ENCODE measurements at regions not wholly inside any gene's neighbourhood (a gene's known extent, or its start where the extent isn't known, plus 50 kb on each side); places are given as distances from the start of the nearest gene placed in this dataset.

DNA sequence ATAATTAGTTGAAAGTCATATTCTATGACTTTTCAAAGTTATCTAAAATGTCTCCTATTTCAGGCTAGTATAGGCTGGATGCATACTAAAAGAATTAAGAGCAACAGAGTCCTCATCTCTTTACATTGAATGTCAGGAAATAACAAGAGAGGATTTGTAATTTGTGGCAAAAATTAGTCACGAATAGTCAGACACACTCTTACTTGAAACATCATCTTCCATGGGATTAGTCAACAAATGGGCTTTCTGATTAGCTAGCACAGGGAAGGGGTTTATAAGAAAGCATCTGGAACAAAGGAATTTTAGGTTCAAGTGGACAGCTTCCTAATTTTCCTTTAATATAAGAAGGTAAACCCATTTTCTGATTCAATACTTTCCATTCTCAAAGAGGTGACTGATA, 330.3 kb upstream of the MEX3C start:
- no peaks in the 10 kb centered on the region for H4K20me1 ChIP-seq (ENCODE audit: insufficient read depth, low read length)
- H2AFZ ChIP-seq (ENCODE audit: low read depth, low read length) = no peak overlapping the region
- H3K27ac ChIP-seq (ENCODE audit: low read length) = no peak overlapping the region
- no peaks in the 10 kb centered on the region for H3K27me3 ChIP-seq (ENCODE audit: low read depth, low read length)
- TF ChIP-seq, protein P1, sequence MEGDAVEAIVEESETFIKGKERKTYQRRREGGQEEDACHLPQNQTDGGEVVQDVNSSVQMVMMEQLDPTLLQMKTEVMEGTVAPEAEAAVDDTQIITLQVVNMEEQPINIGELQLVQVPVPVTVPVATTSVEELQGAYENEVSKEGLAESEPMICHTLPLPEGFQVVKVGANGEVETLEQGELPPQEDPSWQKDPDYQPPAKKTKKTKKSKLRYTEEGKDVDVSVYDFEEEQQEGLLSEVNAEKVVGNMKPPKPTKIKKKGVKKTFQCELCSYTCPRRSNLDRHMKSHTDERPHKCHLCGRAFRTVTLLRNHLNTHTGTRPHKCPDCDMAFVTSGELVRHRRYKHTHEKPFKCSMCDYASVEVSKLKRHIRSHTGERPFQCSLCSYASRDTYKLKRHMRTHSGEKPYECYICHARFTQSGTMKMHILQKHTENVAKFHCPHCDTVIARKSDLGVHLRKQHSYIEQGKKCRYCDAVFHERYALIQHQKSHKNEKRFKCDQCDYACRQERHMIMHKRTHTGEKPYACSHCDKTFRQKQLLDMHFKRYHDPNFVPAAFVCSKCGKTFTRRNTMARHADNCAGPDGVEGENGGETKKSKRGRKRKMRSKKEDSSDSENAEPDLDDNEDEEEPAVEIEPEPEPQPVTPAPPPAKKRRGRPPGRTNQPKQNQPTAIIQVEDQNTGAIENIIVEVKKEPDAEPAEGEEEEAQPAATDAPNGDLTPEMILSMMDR (IDR thresholded peaks at IDR 0.05; ENCODE audit: low read depth, low read length) = no peak
- TF ChIP-seq EZH2phosphoT487 (IDR thresholded peaks at IDR 0.05; ENCODE audit: low read depth) = no peak
- H3K9ac ChIP-seq (ENCODE audit: low read length) = no peak overlapping the region
- no peak overlapping the region for H3K4me2 ChIP-seq (ENCODE audit: low read length)
- no peaks in the 10 kb centered on the region for H3K9me3 ChIP-seq (ENCODE audit: insufficient read depth, low read length)
- H3K79me2 ChIP-seq (ENCODE audit: low read length) = no peaks in the 10 kb centered on the region
- no peak overlapping the region for H3K4me3 ChIP-seq (ENCODE audit: low read length)
- peaks cover 17% of the 10 kb centered on the region for H3K4me1 ChIP-seq (ENCODE audit: low read length)
- H3K36me3 ChIP-seq (replicated peaks; ENCODE audit: low read depth, low read length) = no peaks in the 10 kb centered on the region

DNA sequence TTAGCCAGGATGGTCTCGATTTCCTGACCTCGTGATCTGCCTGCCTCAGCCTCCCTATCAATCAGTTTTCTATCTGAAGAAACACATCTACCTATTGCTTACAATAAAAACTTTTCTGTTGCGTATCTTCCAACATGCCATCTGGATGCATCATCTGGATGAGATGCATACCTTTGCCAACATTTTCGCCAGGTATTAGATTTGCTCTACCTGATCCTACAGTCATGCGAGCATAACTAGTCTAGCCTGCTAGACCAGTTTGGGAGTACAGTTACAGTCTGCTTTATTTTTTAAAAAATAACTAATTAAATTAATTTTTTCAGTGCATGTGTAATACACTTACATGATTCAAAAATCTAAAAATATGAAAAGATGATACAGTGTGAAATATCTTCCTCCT, 334.0 kb upstream of the MEX3C start:
- no peaks in the 10 kb centered on the region for H3K9me3 ChIP-seq (ENCODE audit: insufficient read depth, low read length)
- H3K4me2 ChIP-seq (ENCODE audit: low read length) = no peak overlapping the region
- TF ChIP-seq, protein P1 (IDR thresholded peaks at IDR 0.05; ENCODE audit: low read depth, low read length) = no peak
- no peak for TF ChIP-seq EZH2phosphoT487 (IDR thresholded peaks at IDR 0.05; ENCODE audit: low read depth)
- no peaks in the 10 kb centered on the region for H3K36me3 ChIP-seq (replicated peaks; ENCODE audit: low read depth, low read length)
- H2AFZ ChIP-seq (ENCODE audit: low read depth, low read length) = no peak overlapping the region
- no peak overlapping the region for H3K27ac ChIP-seq (ENCODE audit: low read length)
- no peak overlapping the region for H3K4me3 ChIP-seq (ENCODE audit: low read length)
- no peaks in the 10 kb centered on the region for H4K20me1 ChIP-seq (ENCODE audit: insufficient read depth, low read length)
- H3K27me3 ChIP-seq (ENCODE audit: low read depth, low read length) = no peaks in the 10 kb centered on the region
- H3K4me1 ChIP-seq (ENCODE audit: low read length) = no peaks in the 10 kb centered on the region
- H3K79me2 ChIP-seq (ENCODE audit: low read length) = no peaks in the 10 kb centered on the region
- H3K9ac ChIP-seq (ENCODE audit: low read length) = no peak overlapping the region

DNA sequence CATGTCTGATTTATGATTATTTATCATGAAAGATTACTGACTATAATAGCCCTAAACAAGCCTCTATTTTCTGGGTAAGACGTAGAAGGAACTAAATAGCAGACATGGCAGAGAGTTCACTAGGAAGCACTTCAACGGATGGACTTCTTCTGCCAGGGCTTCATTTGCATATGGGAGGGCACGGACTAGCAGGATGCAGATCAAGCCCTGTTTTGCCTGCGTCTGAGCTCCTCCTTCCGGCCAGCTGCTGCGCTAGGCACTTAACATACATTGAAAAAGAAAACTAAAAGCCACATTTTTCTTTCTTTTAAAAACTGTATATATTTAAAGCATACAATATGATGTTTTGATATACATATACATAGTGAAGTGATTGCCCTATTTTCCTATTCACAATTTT, 340.0 kb upstream of the MEX3C start:
- Histone ChIP-seq H3K9ac (ENCODE audit: low read length) (no peak overlapping the region), H3K4me2 (ENCODE audit: low read length) (peak overlapping the region; percentile 17), H4K20me1 (ENCODE audit: insufficient read depth, low read length) (no peaks in the 10 kb centered on the region), H2AFZ (ENCODE audit: low read depth, low read length) (peak overlapping the region; percentile 17; the same call in 1 of the 2 replicates), H3K4me1 (ENCODE audit: low read length) (0 out of 2 replicates have a peak, but pooled peaks cover 3% of the 10 kb centered on the region), H3K36me3 (replicated peaks; ENCODE audit: low read depth, low read length) (no peaks in the 10 kb centered on the region), H3K9me3 (ENCODE audit: insufficient read depth, low read length) (0 out of 2 replicates have a peak, but pooled peaks cover 5% of the 10 kb centered on the region), H3K27me3 (ENCODE audit: low read depth, low read length) (no peaks in the 10 kb centered on the region), H3K27ac (ENCODE audit: low read length) (no peak overlapping the region), H3K79me2 (ENCODE audit: low read length) (no peaks in the 10 kb centered on the region), H3K4me3 (ENCODE audit: low read length) (no peak overlapping the region)
- no peak for TF ChIP-seq EZH2phosphoT487 (IDR thresholded peaks at IDR 0.05; ENCODE audit: low read depth)
- TF ChIP-seq, protein P1 (IDR thresholded peaks at IDR 0.05; ENCODE audit: low read depth, low read length) = peak; percentile 58

DNA sequence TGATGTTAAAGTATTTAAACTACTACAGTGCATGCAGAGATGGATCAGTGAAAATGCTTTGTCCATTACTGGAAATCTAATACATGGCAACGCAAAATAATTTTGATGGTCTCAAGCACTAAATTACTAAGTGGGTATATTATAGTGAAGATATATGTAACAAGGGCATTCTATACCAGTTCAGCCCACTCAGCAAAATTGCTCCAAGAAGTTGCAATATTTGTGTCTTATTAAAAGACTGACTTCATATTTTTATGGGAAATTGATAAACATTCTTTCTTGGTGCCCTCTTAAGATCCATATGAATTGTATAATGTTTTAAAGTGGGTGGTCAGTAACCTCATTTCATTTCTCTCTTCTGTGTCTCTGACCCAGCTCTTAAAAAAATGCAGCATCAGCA, 343.1 kb upstream of the MEX3C start:
- Histone ChIP-seq H3K27me3 (ENCODE audit: low read depth, low read length) (no peaks in the 10 kb centered on the region), H3K4me2 (ENCODE audit: low read length) (no peak overlapping the region), H3K4me3 (ENCODE audit: low read length) (no peak overlapping the region), H3K79me2 (ENCODE audit: low read length) (no peaks in the 10 kb centered on the region), H3K9me3 (ENCODE audit: insufficient read depth, low read length) (0 out of 2 replicates have a peak, but pooled peaks cover 5% of the 10 kb centered on the region), H3K27ac (ENCODE audit: low read length) (no peak overlapping the region), H3K4me1 (ENCODE audit: low read length) (peaks cover 9% of the 10 kb centered on the region; the same call in 1 of the 2 replicates), H4K20me1 (ENCODE audit: insufficient read depth, low read length) (no peaks in the 10 kb centered on the region), H2AFZ (ENCODE audit: low read depth, low read length) (no peak overlapping the region), H3K36me3 (replicated peaks; ENCODE audit: low read depth, low read length) (no peaks in the 10 kb centered on the region), H3K9ac (ENCODE audit: low read length) (no peak overlapping the region)
- TF ChIP-seq, protein P1 (IDR thresholded peaks at IDR 0.05; ENCODE audit: low read depth, low read length) = no peak
- TF ChIP-seq EZH2phosphoT487 (IDR thresholded peaks at IDR 0.05; ENCODE audit: low read depth) = no peak
